ENCODE measurements at regions not wholly inside any gene's neighbourhood (a gene's known extent, or its start where the extent isn't known, plus 50 kb on each side); places are given as distances from the start of the nearest gene placed in this dataset.

DNA sequence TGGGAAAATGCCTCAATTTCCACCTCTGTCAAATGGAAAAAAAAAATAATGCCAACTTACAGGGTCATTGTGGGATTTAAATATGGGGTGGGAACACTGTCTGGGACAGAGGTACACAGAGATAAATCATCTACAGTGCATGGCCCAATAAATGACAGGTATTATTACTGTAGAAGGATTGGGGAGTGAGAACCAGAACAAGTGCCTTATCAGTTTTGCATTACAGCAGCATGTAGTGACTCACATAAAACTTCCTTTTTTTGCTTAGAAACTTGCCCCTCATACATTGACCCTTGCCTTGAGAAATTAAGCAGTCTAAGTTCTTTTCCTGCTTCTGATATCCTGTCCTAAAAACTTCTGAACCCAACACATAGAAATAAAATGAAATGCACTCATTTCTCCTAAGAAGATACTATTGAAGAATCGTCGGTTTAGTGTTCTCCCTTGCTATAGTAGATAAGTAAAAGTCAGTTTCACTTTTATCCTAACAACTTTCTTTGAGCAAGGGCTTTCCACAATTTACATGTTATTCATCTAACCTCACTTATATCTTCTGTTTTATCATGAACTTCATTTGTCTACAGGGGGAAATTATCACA, 121.0 kb upstream of the HAAO start:
- DNase-seq: no peak

- no peak for DNase-seq
Observed at GRCh38 chr2:42910645-42911405, 118.4 kb upstream of the HAAO start.

- no peak for DNase-seq
Observed at GRCh38 chr2:42909966-42910365, 117.6 kb upstream of the HAAO start.

DNA sequence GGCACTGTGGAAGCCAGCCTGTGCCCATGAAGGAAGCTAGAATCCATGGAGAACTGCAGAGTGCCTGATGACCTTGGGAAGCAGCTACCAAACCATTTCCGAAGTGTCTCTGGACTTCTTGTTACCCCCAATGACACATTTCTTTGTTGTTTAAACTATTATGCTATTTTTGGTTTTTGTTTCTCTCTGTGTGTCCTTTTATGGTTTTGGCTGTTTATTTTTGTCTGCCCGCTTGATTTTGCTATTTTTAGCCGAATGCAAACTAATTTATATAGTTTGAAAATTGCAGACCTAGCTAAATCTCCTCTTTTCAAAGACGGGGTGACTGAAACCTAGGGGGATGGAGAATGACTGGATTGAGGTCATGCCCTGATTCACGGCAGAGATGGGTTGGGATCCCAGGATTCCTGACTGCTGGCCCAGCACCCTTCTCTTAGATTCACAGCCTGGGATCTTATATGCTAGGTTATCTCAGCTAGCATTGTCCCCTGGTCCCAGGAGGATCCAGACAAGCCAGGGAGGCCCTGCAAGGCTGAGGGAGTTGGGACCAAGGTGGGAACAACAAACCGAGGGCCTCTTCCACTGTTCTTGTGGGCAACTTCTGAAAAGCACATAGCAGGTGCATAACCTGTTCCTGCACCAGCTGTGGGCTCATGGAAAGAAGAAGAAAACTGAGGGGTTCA, 116.3 kb upstream of the HAAO start:
- no peak for DNase-seq

GRCh38 chr2:42907835-42908234, 115.5 kb upstream of the HAAO start:
- no peak for DNase-seq

DNA sequence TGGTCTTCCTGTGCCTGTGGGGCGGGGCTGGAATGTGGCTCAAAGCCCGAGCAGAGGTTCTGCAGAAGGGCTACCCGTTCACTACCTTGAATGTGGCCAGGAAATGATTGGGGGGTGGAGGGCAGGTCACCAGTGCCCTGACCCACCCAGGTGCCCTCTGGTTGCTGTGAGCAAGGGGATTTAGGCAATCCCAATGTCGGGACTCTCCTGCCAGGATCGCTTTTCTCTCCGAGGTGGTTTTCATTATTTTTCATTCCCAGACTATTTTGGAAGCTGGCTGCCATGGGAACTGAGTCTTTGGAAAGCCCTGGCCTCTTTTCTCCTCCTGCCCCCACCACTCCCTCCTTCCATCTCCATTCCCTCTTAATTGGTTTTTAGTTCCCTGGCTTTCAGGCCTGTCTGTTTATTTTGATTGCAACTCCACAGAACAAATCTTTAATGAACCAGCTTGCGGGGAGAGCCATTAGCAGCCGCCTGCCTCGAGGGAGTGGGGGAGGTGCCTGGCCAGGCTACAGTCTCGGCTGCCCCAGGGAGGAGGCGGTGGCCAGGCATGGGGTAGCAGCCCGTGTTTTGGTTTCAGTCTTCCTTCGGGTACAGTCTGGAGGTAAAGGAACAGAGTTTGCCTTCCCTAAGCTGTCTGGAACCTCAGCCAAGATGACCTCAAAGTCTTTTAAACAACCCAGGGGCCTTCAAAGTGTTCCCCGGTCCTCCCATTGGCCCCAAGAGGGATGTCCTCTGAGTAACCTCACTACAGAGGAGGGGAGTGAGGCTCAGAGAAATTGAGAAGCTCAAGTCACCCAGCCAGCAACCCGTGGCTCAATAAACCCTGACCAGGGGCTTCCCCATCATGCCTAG, 114.4 kb upstream of the HAAO start:
- no peak for DNase-seq

GRCh38 chr2:42906111-42906556, 113.8 kb upstream of the HAAO start:
- no peak for DNase-seq

DNA sequence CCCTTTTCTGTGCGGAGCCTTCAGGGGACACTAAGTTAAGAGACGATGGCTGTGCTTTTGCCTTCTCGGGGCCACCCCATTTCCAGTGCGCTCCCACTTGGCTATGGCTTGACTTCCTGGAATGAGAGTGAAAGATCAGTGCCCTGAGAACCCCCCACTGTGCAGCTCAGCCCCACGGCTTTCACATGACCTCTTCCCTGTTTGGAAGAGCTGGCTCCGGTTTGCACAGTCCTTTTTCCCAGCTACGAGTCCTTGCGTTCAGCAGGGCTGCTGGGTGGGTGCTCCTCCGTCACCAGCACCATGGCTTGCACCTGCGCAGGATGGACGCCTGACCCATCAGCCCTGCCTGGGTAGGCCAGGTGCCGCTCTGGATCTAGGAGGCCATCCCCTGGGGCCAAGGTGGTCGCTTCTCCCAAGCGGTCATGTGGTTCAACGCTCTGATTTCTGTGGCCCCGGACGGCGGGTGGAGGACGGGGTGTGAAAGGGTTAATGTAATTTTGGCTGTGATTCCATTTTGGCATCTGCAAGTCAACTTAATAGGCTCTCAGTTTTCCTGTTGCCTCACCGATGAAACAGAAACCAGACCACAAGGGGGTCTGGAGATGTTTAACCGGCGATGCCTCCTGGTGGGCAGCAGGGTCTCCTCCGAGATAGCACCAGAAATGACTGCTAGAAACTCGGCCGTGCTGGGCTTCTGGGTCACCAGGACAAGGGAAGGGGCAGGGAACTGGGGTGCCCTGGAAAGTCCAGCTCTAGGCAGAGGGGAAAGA, 113.1 kb upstream of the HAAO start:
- DNase-seq: no peak

DNA sequence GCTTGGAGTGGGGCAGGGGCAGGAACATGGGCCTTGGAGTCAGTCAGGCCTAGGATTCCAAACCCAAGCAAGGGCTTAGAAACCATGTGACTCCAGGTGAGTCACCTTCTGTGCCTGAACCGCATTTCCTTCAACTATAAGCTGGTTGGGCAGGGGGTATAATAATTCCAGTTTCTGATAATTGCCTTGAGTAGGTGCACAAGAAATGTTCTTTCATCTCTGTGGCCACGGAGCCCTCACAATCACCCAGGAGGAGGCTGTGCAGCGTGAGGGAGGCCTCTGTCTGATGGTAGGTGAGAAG, 112.1 kb upstream of the HAAO start:
- no peak for DNase-seq

DNA sequence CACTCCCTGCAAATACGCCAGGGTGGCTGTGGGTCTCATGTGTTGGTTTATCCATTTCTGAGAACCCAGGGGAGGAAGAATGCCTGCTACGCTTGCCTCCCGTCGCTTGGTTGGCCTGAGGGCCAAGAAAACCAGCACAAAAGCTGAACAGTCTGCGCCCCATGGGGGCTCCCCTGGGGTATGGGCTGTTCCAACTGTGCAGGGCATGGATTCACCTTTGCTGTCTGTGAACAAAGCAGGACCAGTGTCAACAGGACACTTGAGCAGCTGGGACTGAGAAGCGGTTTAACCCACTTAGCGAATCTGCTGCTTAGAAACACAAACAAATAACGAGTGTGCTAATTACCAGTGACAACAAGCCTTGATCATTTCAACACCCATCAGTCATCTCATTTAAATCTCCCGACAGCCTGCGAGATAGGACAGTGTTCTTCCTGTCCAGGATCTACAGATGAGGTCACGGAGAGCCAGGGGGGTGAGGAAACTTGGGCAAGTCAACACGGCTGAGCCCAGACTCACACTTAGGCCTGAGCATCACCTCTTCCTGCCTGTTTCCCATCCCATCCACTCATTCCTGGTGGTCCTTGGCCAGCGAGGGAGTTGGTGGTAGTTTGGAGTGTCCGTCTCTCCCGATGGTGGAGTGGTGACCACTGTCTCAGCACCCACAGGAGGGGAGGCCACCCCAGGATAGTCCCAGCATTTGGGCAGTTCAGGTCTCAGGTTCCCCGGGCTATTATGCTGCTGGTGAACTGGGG, 111.6 kb upstream of the HAAO start:
- no peak for DNase-seq

DNA sequence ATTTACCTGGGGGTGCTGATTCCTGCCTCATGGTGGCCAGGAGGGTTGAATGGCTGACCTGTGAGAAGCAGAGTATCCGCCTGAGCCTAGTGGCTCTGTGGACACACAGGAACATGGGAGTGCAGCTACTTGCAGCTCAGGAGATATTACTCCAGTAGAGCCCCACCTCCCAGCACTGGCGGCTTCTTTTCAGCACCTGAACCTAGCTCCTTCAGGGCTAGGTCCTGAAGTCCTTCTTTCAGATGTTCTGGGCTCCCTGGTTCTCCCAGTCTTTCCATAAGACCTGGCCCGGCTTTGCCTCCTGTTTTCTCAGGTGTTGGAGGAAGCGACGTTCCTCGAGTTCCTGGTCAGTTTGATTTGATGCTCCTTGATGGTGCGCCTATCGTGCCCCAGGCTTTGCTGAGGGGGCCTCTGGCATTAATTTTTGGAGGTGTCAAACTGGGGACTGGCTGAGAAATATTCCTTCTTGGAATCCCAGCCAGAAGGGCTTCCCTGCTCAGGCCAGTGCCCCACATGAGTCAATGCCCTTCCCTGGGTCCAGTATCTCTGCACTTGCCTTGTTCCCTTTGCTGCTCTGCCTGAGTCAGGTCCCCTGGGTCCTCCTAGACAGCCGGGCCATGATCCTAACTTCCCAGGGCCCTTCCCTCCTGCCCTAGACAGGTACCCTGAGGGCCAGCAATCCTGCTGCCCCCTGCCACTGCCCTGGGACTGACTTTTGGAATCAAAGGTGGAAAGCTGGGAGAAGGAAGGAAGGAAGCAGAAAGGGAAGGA, 110.7 kb upstream of the HAAO start:
- no peak for DNase-seq

- DNase-seq: no peak
Observed at GRCh38 chr2:42901076-42901640, 108.8 kb upstream of the HAAO start.

- DNase-seq: no peak
Observed at GRCh38 chr2:42900289-42900891, 108.0 kb upstream of the HAAO start.

DNA sequence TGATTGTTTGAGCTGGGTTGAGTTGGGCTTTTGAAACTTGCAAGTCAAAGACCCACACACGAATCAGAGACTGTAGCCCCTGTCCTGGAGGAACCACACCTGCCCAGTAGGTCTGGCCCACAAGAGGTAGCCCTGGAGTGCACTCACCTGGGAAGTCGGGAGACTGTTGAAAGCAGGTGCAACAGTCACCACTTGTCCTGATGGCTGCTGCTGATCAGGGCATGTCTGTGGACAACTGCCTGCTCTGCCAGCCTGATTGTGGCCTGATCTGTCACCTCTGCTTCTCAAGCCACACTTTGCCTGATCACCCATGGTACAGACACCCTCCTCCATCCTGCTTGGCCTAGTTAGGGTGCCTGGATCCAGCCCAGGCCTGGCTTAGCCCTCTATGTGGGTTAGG, 105.0 kb upstream of the HAAO start:
- no peak for DNase-seq

DNA sequence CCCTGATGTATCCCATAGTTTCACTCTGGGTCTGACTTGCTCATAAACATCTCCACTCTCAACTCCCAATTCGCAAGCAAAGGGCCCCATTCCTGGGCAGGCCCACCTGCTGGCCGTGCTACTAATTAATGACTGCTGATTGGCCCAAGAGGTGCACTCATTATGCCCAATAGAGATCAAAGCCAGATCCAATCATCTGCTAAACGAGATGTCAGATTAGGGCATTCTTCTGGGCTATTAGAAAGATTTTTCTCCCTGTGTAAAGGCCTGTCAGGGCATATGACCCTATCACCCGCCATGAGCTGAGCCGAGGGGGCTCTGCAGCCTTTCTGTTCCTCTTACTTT, 103.4 kb upstream of the HAAO start:
- DNase-seq: no peak

GRCh38 chr2:42895134-42895790, 102.9 kb upstream of the HAAO start:
- no peak for DNase-seq

DNA sequence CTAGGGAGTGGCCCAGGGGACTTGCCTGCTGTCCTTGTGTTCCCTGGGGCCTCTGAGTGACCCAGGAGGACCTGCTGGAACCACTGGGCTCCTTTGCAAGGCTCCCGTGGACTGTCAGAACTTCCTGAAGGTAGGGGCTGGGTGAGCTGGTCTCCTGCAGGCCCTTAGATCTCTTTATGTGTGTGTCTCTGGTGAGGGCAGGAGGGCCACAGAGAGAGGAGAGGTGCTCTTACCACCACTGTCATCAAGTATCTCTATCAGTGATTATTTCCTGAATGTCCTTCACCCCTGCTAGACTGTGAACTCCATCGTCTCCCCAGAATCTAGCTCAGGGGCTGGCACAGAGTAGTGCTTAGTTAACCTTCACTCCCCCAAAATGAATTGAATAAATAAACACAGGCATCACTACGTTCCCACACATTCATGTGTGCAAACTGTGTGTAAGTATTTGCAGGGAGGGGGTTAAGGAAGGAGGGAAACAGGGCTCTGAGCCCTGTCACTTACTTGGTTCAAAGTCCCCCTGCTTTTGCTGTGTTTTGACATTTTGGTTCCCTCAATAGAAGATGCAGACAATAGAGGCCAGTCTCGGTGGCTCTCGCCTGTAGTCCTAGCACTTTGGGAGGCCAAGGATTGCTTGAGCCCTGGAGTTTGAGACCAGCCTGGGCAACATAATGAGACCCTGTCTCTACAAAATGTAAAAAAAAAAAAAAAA, 100.8 kb upstream of the HAAO start:
- DNase-seq: no peak

DNA sequence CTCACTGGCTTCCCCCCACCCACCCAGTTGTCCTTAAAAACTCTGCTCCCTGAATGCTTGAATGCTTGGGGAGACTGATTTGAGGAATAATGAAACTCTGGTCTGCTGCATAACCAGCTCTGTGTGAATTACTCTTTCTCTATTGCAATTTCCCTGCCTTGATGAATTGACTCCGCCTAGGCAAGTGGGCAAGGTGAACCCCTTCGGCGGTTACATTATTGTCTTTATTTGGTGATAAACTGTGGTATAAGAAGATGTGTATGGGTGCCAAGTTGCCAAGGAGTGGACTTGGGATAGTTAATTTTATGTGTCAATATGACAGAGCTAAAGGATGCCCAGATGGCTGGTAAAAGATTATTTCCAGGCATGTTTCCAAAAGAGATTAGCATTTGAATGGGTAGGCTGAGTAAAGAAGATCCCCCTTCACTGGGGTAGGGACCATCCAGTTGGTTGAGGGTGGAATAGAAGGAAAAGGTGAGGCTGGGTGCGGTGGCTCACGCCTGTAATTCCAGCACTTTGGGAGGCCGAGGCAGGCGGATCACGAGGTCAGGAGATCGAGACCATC, 98.5 kb upstream of the HAAO start:
- DNase-seq: no peak
